GM18505 (cell line): ENCODE measurements at regions not wholly inside any gene's neighbourhood (a gene's known extent, or its start where the extent isn't known, plus 50 kb on each side); places are given as distances from the start of the nearest gene placed in this dataset.

Source experiments
- ATAC-seq: cut with Tn5 transposase; IDR thresholded peaks from one replicate; pipeline ENCODE4 v1.9.1; 2021; ENCODE audit not compliant: unreplicated experiment
- POLR2A ChIP-seq: IDR thresholded peaks from 4 replicates; pipeline ENCODE4 v1.6.1; 2011; ENCODE audit warnings: borderline replicate concordance; ENCODE audit not compliant: insufficient read depth, insufficient read length; ENCODE audit errors: extremely low read depth

DNA sequence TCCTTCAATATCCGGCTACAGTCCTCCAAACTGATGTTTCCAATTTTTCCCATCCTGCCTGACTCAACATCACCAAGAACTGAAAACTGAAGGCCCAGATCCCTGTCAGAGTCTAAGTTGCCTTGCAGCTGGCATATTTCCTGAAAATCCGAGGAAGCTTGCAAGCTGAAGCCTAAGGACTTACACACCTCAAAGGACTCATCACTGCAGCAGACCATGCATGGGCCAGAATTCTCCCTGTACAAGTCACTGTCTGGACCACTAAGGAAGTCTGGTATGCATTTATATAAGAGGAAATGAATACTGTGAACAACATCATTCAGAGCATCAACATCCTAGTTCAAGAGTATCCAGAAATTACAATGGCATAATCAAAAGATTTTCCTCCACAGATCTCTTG is 548.8 kb upstream of the MDFIC2 start:
- no peak for TF ChIP-seq POLR2A
- no peak for ATAC-seq

DNA sequence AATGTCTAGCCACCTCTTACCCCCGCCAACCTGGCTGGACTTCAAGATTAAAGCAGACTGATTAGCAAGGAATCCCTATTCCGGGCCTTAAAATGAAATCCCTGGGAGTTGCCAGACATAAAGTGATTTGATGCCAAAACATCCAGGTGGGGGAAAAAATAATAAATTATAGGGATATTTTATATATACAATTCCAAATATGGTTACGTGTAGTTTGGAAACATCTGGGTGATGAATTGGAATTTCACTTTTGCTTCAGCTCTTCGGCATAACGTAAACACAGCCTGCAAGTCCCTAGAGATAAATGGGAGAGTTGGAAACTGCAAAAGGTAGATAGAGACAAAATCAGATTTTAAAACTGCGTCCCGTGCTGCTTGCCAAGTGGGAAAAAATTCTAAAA is 545.5 kb upstream of the MDFIC2 start:
- no peak for TF ChIP-seq POLR2A
- no peak for ATAC-seq

DNA sequence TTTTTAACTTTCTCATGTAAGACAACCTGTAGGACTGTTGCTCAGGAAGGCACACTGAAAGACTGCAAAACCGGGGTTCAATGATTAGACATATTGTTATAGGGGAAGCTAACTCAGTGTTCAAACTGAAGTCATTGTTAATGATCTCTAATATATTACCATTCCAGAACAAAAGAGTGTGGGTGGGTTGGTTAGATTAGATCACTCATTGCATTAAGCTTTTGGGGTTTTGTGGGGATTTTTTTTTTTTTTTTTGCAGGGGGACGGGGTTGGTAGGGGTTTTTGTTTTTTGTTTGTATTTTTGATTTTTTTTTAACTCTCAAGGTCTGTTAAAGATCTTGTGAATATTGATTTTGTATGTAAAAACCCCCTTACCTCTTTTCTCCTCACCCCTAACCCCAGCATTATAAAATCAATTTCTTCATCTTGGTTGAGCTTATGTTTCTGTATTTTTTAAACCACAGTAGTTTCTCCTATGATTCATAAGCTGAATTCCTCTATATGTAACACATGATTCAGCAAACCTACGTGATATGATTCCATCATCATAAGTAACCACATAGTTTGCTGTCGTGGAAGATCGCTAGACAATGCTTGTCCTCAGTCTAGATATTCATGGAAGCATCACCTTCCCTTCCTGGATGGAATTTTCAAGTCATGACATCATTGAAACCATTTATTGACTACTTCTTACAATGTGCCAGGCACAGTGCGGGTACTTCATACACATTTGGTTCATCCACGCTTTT is 544.1 kb upstream of the MDFIC2 start:
- no peak for TF ChIP-seq POLR2A
- no peak for ATAC-seq

DNA sequence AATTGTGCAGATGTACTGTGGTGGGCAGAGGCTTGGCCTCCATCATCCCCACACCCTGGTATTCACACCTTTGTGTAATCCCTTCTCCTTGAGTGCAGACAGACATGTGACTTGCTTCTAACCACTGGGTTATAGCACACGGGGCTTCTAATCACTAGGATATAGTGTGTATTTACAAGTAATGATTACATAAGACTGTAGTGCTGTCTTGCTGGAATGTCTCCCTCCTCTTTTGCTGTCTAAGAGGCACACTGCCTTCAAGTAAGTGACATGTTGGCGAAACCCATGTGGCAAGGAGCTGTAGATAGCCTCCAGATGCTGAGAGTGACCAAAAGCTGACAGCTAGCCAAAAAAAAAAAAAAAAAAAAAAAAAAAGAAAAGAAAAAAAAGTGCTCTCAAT is 542.7 kb upstream of the MDFIC2 start:
- no peak for ATAC-seq

DNA sequence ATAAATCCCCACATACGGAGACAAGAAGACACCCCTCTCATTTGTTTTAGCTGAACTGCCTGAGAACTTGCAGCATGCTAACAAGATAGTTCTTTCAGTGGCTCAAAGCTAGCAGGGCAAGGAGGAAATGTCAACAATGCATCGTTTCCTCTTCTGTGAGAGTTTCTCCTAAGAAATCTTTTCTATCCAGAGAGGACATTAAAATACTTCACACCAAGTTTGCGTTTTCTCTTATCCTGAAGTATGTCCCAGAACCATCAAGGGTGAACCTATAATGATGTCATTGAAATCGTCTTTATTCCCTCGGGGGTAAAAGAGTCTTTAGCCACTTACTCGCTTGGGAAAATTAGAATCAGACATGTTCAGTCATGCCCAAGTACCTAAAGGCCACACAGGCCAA is 541.7 kb upstream of the MDFIC2 start:
- ATAC-seq: no peak
- no peak for TF ChIP-seq POLR2A

More for the DNA sequence above, 542.7 kb upstream of the MDFIC2 start:
- TF ChIP-seq POLR2A: no peak

DNA sequence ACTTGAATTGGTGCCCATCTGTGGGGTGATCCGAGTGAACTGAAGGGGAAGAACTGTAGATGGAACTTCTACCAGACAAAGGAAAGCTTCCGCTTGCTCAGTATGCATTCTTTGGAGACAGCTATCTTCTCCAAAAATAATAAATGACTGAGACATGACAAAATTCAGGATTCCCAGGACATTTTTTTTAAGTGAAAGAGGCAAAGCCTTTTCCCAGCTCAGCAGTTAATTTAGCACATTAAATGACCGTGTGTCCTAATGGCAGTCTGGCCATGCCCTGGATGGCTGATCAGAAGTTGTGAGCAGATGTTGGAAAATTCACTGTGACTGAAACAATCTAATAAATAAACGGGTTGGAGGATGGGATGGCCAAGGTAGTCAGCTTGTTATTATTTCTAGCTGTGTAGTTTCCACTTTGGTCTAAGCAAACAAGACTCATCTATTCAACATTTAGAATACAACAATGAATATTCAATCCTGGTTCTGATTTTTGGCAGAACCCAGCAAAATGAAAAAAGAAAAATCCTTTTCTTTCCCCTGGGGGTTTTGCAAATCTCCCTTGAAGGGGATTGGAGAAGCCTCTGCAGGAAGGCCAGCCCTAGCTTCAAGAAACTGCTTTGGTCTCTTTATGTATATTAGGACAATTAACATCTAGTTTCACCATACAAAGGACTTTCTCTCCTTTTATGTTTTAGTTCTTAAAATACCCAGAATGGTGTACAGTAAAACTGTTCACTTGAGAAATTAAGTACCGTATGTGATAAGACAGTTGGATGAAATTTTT is 540.9 kb upstream of the MDFIC2 start:
- TF ChIP-seq POLR2A: no peak
- no peak for ATAC-seq

DNA sequence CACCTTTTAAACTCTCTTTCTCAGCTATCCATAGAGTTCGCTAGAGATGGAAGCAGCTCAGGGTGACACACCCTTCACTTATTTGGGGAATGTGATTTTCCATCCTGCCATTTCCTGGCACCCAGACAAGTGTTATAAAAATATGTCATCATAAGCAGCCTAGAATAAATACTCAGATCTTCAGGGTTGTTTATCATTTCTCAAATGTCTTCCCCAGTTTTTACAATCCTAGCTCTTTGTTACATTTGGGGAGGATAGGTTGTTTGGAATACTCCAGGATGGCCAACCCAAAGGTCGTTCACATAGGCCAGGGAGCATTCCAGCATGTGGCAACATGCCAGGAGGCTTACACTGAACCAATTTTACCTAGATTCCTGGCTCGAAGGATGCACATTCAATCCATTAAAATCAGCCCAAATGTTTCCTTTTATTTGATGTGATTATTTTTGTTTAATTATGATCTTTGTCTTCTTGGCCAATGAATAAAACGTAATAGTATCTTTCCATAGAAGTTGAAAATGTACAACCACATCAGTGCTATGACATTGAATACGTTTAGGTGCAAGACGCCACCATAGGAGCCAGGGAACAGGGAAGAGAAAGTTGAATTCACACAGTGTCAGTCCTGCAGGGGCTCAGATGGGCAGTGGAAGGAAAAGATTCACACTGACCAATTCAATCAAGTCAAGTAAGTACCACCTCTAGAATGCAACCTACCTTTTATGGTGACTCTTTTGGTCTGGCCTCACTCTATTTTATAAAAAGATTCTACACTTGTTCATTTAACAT is 537.7 kb upstream of the MDFIC2 start:
- no peak for TF ChIP-seq POLR2A
- ATAC-seq: no peak

DNA sequence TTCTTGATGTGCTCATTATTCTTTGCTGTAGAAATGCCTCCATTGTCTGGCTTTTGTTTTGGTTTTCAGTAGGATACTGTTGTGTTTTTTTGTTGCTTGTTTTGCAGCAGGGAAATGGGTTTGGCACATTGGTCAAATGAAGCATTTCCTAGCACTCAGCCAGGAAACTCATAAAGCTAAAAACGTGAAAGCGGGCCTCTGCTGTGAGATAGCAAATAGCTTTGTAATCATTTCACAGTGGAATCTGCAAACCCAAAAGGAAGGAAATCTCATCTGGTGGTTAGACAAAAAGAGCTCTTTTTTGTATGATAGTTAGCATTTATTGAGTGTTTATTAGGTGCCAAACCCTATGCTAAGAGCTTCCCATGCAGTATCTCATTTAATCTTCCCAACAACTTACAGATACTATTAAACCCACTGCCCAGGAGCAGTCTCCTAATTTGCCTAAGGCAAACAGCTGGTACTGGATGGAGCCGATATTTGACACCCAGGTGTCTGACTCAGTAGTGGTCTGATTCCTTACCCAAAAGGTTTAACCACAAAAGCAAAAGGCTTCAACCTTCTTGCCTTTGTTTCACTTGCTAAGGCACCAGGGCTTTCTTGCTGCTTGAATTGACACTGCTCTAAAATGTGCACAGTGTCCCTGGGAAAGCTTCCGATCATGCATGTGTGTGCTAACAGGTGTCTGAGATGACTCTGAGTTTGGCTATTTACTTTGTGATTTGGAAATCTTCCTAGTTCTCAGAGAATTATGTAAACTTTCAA is 527.9 kb upstream of the MDFIC2 start:
- ATAC-seq: no peak
- no peak for TF ChIP-seq POLR2A

DNA sequence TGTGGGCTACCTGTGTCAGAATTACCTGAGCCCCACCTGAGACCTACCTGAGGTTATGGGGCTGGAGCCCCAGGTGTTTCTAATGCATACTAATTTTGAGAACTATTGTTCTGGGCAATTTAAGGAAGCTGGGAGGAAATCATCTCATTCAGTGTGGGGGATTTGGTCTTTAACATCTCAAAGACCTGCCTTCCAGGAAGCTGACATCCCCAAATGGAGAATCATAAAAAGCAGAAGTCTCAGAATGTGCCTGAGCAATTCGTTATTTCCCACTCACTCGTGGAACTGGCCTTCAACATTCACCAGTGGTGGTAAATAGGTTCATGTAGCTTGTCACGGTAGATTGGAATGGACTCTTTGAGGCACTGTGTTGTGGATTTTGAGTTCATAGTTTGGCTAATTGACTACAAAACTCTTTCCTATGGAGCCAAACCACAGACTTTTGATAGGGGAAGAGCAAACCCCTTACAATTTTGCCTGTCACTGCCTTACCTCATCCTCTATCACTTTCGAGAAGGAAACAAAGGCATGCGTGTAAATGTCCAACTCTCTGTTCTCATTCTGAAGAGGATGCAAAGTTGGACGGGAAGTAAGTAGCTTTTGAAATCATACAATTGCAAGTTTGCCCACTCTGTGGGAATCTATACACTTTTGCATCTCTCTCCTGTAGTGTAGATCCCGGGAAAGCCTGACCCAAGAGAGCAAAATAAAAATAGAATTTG is 521.0 kb upstream of the MDFIC2 start:
- TF ChIP-seq POLR2A: no peak
- ATAC-seq: no peak

DNA sequence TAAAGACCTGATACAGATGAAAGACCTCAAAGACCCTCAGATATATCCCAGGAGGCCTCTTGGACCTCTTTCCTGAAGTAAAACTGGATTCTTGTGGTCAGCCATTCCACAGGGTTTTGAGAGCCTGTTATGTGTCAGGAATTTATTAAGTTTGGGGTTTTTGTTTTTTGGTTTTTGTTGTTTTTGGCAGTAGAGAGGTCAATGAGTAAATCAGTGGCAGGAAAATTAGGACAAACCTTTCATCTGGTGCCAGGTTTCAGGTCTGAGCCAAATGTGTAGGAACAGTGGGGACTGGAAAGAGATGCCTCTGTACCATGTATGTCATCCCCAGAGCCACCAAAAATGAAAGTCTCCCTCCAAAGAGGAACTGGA is 520.4 kb upstream of the MDFIC2 start:
- ATAC-seq: no peak

DNA sequence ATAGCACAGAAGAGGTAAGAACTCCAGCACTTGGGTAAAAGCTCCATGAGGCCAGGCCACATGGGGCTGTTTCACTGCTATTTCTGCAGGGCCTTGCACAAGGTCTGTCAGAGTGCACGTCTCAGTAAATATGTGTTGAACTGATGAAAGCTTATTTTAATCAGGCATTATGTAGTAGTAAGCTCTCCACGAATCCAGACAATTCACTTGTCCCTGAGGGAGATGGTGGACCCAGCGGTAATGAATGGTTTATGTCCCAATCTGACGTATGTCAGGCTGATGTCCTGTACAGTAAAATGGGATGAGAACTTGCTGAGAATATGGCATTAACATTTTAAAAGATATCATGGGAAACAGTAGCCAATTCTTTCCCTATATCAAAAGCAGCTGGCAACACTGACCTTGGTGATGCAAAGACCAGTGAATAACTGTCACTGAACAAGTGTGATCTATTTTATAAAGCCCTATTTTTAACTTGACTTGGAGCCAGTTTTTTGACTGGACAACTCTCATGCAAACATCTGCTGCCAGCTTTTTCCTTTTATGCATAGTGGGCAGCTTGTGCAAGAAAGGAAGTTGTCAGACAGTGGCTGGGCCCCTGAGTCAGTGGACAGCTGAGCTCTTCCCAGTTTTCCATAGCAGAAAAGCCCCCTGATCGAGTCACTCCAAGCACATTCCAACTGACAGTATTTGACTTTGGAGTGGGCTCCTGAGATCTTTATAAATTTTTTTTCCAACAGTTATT is 519.8 kb upstream of the MDFIC2 start:
- TF ChIP-seq POLR2A: no peak
- ATAC-seq: no peak

More for the DNA sequence above, 520.4 kb upstream of the MDFIC2 start:
- no peak for TF ChIP-seq POLR2A

DNA sequence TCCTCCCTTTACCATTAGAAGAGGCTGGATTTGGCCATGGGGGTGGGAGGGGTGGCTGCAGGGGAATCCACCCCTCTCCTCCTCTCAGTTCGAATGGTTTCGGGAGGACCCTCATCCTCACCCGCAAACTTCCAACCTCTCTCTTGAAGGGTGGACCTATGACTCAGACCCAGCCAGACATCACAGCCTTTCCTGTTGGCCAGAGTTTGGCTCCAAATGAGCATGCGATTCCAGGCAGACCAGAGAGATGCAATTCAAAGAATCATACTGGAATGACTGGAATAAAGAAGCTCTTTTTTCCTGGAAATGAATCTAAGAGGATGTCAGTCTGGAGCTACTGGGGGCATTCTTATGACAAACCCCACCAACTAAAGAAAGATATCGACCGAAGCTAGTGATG is 516.7 kb upstream of the MDFIC2 start:
- ATAC-seq: no peak
- no peak for TF ChIP-seq POLR2A
